ENCODE measurements at regions not wholly inside any gene's neighbourhood (a gene's known extent, or its start where the extent isn't known, plus 50 kb on each side); places are given as distances from the start of the nearest gene placed in this dataset.
"Not testable (repeated sequence)": the region's sequence is repeated elsewhere in the genome, so short reads cannot be mapped to it uniquely, and the experiment has no call there.

DNA sequence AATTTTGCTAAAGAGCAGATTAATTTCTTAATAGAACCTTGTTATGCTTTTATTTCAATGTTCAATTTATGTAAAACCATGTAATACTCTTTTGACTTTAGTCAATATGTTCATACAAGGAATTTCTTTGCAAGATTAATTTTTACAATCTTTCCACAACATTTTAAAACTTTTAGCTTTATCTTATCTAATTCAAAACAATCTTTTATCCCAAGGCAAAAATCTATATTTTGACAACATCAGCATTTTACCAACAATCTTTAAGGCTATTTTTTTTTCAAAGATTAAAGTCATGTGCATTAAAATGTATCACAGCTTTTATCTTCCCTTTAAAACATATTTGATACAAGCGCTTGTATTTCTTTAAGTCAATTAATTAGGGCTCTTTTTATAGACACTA is 914.7 kb downstream of the PLOD2 start:
- no peak for DNase-seq (ENCODE audit: low read depth, low spot score)
- Histone ChIP-seq H3K4me3 (ENCODE audit: low read depth, low read length) (no peak overlapping the region), H3K27ac (ENCODE audit: low read depth, low read length) (no peak overlapping the region), H3K27me3 (ENCODE audit: control insufficient read depth, insufficient read depth, low read length) (no peaks in the 10 kb centered on the region), H3K9me3 (ENCODE audit: control insufficient read depth, insufficient read depth, low read length) (no peaks in the 10 kb centered on the region; the same call in 1 of the 2 replicates)
- POLR2A ChIA-PET: no interaction called here
- CTCF ChIA-PET: no interaction called here
- TF ChIP-seq, protein P1, sequence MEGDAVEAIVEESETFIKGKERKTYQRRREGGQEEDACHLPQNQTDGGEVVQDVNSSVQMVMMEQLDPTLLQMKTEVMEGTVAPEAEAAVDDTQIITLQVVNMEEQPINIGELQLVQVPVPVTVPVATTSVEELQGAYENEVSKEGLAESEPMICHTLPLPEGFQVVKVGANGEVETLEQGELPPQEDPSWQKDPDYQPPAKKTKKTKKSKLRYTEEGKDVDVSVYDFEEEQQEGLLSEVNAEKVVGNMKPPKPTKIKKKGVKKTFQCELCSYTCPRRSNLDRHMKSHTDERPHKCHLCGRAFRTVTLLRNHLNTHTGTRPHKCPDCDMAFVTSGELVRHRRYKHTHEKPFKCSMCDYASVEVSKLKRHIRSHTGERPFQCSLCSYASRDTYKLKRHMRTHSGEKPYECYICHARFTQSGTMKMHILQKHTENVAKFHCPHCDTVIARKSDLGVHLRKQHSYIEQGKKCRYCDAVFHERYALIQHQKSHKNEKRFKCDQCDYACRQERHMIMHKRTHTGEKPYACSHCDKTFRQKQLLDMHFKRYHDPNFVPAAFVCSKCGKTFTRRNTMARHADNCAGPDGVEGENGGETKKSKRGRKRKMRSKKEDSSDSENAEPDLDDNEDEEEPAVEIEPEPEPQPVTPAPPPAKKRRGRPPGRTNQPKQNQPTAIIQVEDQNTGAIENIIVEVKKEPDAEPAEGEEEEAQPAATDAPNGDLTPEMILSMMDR (IDR thresholded peaks at IDR 0.05; ENCODE audit: low read depth, low read length): no peak

DNA sequence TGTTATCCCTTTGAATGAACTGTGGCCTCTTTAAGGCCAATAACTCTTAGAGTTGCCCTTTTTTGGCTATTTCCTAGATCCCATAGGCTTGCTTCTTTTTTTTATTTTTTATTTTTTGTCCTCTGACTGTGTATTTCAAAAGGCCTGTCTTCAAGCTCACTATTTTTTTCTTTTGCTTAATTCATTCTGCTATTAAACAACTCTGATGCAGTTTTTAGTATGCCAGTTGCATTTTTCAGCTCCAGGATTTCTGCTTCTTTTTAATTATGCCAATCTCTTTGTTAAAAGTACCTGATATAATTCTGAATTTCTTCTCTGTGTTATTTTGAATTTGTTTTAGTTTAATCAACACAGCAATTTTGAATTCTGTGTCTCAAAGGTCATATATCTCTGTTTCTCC is 912.1 kb downstream of the PLOD2 start:
- no peaks in the 10 kb centered on the region for H3K27me3 ChIP-seq (ENCODE audit: control insufficient read depth, insufficient read depth, low read length)
- ChIA-PET CTCF (no interaction called here), POLR2A (no interaction called here)
- no peak overlapping the region for H3K27ac ChIP-seq (ENCODE audit: low read depth, low read length)
- no peak overlapping the region for H3K4me3 ChIP-seq (ENCODE audit: low read depth, low read length)
- DNase-seq (ENCODE audit: low read depth, low spot score): no peak
- TF ChIP-seq, protein P1 (IDR thresholded peaks at IDR 0.05; ENCODE audit: low read depth, low read length): no peak
- H3K9me3 ChIP-seq (ENCODE audit: control insufficient read depth, insufficient read depth, low read length): no peaks in the 10 kb centered on the region; the same call in 1 of the 2 replicates

DNA sequence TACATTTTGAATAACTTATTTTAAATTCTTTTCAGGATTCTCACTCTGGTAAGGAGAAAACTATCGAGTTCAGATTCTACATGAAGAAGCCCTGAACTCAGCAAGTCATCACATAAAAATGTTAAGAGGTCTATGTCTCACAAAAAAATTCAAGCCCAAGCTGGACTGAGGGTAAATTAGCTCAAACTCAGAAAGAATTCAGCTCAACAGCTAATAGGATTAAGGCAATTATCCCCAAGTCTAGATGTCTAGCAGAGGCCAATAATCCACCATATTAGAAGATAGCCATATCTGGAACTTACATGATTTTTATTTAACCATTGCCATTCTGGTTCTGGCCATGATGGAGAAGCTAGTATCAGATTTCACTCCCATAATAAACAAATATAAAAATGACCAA is 909.7 kb downstream of the PLOD2 start:
- ChIA-PET CTCF (no interaction called here), POLR2A (no interaction called here)
- H3K27me3 ChIP-seq (ENCODE audit: control insufficient read depth, insufficient read depth, low read length): no peaks in the 10 kb centered on the region
- TF ChIP-seq, protein P1 (IDR thresholded peaks at IDR 0.05; ENCODE audit: low read depth, low read length): no peak
- H3K9me3 ChIP-seq (ENCODE audit: control insufficient read depth, insufficient read depth, low read length): no peaks in the 10 kb centered on the region; the same call in 1 of the 2 replicates
- no peak overlapping the region for H3K4me3 ChIP-seq (ENCODE audit: low read depth, low read length)
- H3K27ac ChIP-seq (ENCODE audit: low read depth, low read length): no peak overlapping the region
- DNase-seq (ENCODE audit: low read depth, low spot score): no peak

DNA sequence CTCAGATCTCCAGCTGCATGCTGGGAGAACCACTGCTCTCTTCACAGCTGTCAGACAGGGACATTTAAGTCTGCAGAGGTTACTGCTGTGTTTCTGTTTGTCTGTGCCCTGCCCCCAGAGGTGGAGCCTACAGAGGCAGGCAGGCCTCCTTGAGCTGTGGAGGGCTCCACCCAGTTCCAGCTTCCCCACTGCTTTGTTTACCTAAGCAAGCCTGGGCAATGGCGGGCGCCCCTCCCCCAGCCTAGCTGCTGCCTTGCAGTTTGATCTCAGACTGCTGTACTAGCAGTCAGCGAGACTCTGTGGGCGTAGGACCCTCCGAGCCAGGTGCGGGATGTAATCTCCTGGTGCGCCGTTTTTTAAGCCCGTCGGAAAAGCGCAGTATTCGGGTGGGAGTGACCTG is 903.0 kb downstream of the PLOD2 start:
- POLR2A ChIA-PET; H3K9me3 ChIP-seq (ENCODE audit: control insufficient read depth, insufficient read depth, low read length); CTCF ChIA-PET; H3K4me3 ChIP-seq (ENCODE audit: low read depth, low read length); H3K27me3 ChIP-seq (ENCODE audit: control insufficient read depth, insufficient read depth, low read length); DNase-seq (ENCODE audit: low read depth, low spot score); H3K27ac ChIP-seq (ENCODE audit: low read depth, low read length): not testable (repeated sequence)

DNA sequence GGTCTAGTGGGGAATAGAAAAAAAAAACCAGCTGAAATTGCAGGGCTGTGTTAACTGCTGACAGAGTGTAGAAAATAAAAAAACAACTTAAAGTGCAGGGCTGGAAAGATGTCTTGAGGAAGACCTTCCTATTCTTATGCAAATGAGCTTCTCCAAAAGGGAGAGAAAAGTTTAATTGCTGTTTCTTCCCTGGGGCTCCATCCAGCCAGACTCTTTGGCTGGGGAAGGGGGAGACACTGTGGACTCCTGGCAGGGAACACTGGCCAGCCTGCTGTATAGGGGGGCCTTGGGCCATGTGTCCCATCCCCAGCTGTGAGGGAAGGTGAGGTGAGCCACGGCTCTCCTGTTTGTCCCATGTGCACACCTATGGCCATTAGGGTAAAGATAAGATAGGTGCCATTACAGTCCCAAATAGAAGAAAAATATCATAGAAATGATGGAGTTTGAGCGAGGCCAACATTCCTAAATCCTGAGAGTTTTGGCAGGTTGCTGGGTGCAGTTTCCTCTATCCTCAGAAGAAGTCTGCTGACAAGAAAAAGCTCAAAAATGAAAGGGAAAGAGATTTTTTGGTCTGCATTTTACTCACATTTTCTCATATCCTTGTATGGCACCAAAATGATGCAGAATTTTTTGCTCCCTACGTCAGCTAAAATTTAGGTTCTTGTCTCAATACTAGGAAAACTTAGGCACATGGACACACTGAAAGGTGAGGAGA is 901.7 kb downstream of the PLOD2 start:
- POLR2A ChIA-PET: no interaction called here

DNA sequence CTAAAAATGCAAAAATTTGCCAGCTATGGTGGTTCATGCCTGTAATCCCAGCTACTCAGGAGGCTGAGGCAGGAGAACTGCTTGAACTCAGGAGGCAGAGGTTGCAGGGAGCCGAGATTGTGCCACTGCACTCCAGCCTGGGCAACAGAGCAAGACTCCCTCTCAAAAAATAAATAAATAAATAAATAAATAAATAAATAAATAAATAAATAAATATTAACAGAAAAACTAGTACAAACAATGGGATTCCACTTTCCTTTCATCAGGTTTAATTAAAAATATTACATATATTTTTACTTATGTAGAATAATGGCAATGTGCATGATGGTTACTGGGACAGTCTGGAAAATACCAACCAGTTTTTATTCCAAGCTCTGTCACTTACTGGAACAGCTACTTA is 897.5 kb downstream of the PLOD2 start:
- DNase-seq (ENCODE audit: low read depth, low spot score); H3K27me3 ChIP-seq (ENCODE audit: control insufficient read depth, insufficient read depth, low read length); H3K4me3 ChIP-seq (ENCODE audit: low read depth, low read length); POLR2A ChIA-PET; CTCF ChIA-PET; H3K9me3 ChIP-seq (ENCODE audit: control insufficient read depth, insufficient read depth, low read length); H3K27ac ChIP-seq (ENCODE audit: low read depth, low read length): not testable (repeated sequence)

More for the DNA sequence above, 901.7 kb downstream of the PLOD2 start:
- Histone ChIP-seq H3K27ac (ENCODE audit: low read depth, low read length) (no peak overlapping the region), H3K4me3 (ENCODE audit: low read depth, low read length) (no peak overlapping the region), H3K27me3 (ENCODE audit: control insufficient read depth, insufficient read depth, low read length) (no peaks in the 10 kb centered on the region), H3K9me3 (ENCODE audit: control insufficient read depth, insufficient read depth, low read length) (peaks cover 4% of the 10 kb centered on the region; the same call in 1 of the 2 replicates)
- CTCF ChIA-PET: no interaction called here
- no peak for DNase-seq (ENCODE audit: low read depth, low spot score)
- TF ChIP-seq, protein P1 (IDR thresholded peaks at IDR 0.05; ENCODE audit: low read depth, low read length): no peak
